ENCODE measurements at regions not wholly inside any gene's neighbourhood (a gene's known extent, or its start where the extent isn't known, plus 50 kb on each side); places are given as distances from the start of the nearest gene placed in this dataset.

- DNase-seq, result no peak
Measured at GRCh38 chr16:62583414-62583813, 547.2 kb upstream of the CDH8 start.

GRCh38 chr16:62573466-62573865 lies 537.2 kb upstream of the CDH8 start:
- DNase-seq, result no peak

GRCh38 chr16:62568926-62569325 lies 532.7 kb upstream of the CDH8 start:
- no peak for DNase-seq

- DNase-seq, result no peak
Measured at GRCh38 chr16:62565706-62566105, 529.5 kb upstream of the CDH8 start.

- DNase-seq, result no peak
Measured at GRCh38 chr16:62564291-62564690, 528.1 kb upstream of the CDH8 start.

- DNase-seq, result no peak
Measured at GRCh38 chr16:62562121-62562520, 525.9 kb upstream of the CDH8 start.

GRCh38 chr16:62549875-62550274 lies 513.6 kb upstream of the CDH8 start:
- no peak for DNase-seq

- DNase-seq, result no peak
Measured at GRCh38 chr16:62548095-62548494, 511.9 kb upstream of the CDH8 start.

- DNase-seq, result no peak
Measured at GRCh38 chr16:62546701-62547100, 510.5 kb upstream of the CDH8 start.

- DNase-seq, result no peak
Measured at GRCh38 chr16:62545039-62545438, 508.8 kb upstream of the CDH8 start.

GRCh38 chr16:62543516-62543915 lies 507.3 kb upstream of the CDH8 start:
- no peak for DNase-seq

GRCh38 chr16:62539657-62540056 lies 503.4 kb upstream of the CDH8 start:
- no peak for DNase-seq

GRCh38 chr16:62530426-62530825 lies 494.2 kb upstream of the CDH8 start:
- no peak for DNase-seq

GRCh38 chr16:62516001-62516400 lies 479.8 kb upstream of the CDH8 start:
- DNase-seq, result no peak

GRCh38 chr16:62503073-62503472 lies 466.8 kb upstream of the CDH8 start:
- no peak for DNase-seq

GRCh38 chr16:62478903-62479458 lies 442.7 kb upstream of the CDH8 start:
- DNase-seq, result no peak

- no peak for DNase-seq
Measured at GRCh38 chr16:62477796-62478195, 441.6 kb upstream of the CDH8 start.

GRCh38 chr16:62475573-62475972 lies 439.3 kb upstream of the CDH8 start:
- no peak for DNase-seq

- DNase-seq, result no peak
Measured at GRCh38 chr16:62462971-62463370, 426.7 kb upstream of the CDH8 start.

GRCh38 chr16:62450291-62450690 lies 414.1 kb upstream of the CDH8 start:
- no peak for DNase-seq

GRCh38 chr16:62445909-62446308 lies 409.7 kb upstream of the CDH8 start:
- no peak for DNase-seq

- no peak for DNase-seq
Measured at GRCh38 chr16:62424206-62424605, 388.0 kb upstream of the CDH8 start.

GRCh38 chr16:62408760-62409159 lies 372.5 kb upstream of the CDH8 start:
- no peak for DNase-seq

- no peak for DNase-seq
Measured at GRCh38 chr16:62406387-62406786, 370.1 kb upstream of the CDH8 start.

- peak in 1 of 3 donors; percentile 16 for DNase-seq
Measured at GRCh38 chr16:62404842-62405611, 368.8 kb upstream of the CDH8 start.

Data from suppressor macrophage treated with lipopolysaccharide for 1 hour (primary cell).